ENCODE measurements at regions not wholly inside any gene's neighbourhood (a gene's known extent, or its start where the extent isn't known, plus 50 kb on each side); places are given as distances from the start of the nearest gene placed in this dataset.

GRCh38 chr10:90986136-90986760 lies 65.4 kb upstream of the ANKRD1 start:
- TF ChIP-seq CTCF (conservative IDR thresholded peaks at IDR 0.05; ENCODE audit: low read length): no peak
- TF ChIP-seq EZH2phosphoT487 (IDR thresholded peaks at IDR 0.05; ENCODE audit: borderline replicate concordance): no peak

Data from Loucy (cell line).